ENCODE measurements at regions not wholly inside any gene's neighbourhood (a gene's known extent, or its start where the extent isn't known, plus 50 kb on each side); places are given as distances from the start of the nearest gene placed in this dataset.
"Not testable (repeated sequence)": the region's sequence is repeated elsewhere in the genome, so short reads cannot be mapped to it uniquely, and the experiment has no call there.

GRCh38 chr1:38658883-38659282 is 200.7 kb downstream of the RRAGC start:
- no peak for DNase-seq

DNA sequence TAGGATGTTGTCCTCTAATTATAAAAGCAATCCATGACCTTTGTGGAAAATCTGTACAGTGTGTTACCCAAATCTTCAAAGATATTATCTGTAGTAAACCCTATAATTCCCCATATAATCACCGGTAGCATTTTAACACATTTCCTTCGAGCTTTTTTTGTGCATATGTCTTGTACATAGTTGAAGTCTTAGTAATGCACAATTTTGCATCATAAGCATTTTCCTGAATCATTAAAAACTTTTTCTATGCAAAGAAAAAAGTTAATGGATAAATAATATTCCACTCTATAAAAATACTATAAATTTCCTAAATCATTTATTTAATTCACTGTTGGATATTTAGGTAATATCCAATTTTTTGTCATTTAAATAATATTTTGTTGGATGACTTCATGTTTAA is 201.7 kb downstream of the RRAGC start:
- no peak for DNase-seq

GRCh38 chr1:38657207-38657840 is 202.2 kb downstream of the RRAGC start:
- DNase-seq, result no peak

GRCh38 chr1:38656726-38657125 is 202.8 kb downstream of the RRAGC start:
- DNase-seq, result no peak

DNA sequence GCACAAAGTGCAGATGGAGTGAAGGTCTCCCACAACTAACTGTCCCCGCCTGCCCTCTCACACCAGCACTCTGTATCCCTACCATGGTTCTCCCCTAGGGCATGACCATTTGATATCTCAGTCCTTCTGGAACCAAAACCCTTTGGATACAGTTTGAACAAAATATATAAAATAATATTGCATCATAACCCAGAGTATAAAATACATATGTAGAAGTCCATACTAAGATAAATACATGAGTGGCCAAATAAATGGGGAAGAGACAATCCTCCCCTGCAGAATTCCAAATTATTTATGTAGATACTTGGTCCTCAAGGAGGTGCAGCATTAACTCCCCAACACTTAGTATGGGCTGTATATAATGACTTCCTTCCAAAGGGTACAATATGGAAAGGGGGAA is 207.4 kb downstream of the RRAGC start:
- no peak for DNase-seq

DNA sequence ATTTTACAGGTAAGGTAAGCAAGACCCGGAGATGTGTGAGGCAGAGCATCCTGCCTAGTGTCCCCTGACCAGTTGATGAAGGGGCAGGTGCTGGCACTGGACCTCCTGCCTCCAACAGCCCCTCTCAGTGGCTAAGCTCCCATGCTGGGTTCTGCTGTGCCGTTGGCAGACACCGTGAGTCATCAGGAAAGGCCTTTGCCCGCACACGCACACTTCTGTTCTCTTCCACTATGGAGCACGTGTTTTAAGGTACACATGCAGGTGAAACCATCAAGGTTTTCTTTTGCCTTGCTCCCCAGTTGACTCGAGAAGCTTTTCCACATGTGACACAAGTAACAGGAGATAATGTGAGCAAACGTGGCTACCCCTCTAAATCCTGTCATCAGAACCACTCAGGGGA is 207.9 kb downstream of the RRAGC start:
- no peak for DNase-seq

- DNase-seq, result no peak
These were observed 211.2 kb downstream of the RRAGC start for GRCh38 chr1:38648417-38648816.

- DNase-seq, result not testable (repeated sequence)
These were observed 212.2 kb downstream of the RRAGC start for GRCh38 chr1:38647341-38647740.

DNA sequence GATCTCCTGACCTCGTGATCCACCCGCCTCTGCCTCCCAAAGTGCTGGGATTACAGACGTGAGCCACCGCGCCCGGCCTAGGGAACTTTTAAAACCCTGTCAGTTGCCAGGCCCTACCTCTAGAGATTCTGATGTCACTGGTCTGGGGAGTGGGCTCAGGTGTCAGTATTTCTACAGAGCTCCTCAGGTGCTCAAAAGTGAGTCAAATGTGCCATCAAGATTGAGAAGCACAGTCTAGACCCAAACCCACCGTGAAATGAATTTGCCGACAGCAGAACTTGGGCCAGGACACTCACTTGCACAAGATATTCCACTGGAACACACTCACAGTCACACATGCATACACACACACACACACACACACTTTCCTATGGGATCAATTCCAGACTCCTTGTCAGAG is 215.5 kb downstream of the RRAGC start:
- DNase-seq, result no peak

DNA sequence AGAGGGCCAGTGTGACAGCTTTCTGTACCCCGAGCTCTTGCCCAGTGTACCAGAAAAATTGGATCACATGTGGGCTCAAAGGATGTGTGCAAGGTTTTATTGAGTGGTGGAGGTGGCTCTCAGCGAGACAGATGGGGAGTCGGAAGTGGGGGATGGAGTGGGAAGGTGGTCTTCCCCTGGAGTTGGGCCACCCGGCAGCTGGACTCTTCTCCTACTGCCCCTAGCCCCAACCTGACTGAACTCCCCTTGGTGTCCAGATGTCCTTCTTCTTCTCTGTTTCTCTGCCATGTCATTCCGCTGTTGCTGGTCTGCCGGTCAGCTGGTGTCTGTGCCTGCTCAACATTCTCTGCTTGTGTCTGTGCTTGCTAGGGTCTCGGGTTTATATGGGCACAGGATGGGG is 217.9 kb downstream of the RRAGC start:
- no peak for DNase-seq

GRCh38 chr1:38640371-38640770 is 219.2 kb downstream of the RRAGC start:
- no peak for DNase-seq

GRCh38 chr1:38628241-38628640 is 231.3 kb downstream of the RRAGC start:
- no peak for DNase-seq

DNA sequence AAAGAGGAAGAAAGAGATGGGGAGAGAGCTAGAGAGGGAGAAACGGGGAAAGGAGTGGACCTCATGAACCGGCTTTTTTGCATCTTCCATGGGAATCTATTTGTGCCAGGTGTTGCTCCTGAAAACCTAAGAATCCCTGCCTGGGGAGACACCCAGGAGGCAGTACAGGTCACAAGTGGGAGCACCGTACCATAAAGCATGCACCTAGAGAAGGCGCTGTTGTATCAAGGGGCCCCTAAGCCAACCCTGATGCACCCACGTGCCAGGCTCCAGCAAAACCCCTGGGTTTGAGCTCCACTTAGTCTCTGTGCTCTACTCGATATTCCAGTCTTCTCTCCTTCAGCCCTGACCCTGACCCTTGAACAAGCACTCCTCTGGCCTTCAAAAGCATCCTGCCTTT is 233.6 kb downstream of the RRAGC start:
- no peak for DNase-seq

DNA sequence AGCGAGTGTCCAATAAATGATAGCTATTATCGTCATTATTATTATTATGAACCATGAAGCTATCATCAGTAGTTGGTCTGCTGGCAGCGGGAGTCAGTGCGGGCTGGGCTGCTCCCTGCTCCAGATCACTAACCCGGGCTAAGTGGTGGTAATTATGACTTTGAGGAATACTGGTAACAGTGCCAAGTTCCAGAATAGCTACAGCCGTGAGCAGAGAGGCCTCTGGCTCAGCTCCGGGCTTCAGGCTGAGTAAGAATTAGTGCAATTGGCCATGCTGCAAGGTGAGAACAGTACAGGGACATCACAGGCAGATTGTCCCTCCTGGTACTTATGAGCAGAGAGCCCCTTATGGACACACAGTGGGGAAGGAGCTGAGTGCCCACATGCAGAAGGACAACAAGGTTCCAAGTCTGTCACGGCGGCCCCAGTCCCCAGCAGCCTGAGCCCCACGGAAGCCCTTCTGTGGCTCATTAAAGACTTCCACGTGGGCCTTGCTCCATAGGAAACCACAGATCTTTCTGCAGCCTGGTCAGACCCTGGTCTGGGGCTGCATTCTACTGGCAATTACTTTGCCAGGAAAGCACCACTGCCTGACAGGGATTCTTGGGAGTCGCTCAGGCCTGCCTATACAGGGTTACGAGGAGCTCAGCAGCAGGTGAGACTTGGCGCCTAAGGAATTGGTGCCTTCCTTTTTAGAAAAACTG is 235.1 kb downstream of the RRAGC start:
- DNase-seq, result no peak

GRCh38 chr1:38623529-38623928 is 236.0 kb downstream of the RRAGC start:
- no peak for DNase-seq

DNA sequence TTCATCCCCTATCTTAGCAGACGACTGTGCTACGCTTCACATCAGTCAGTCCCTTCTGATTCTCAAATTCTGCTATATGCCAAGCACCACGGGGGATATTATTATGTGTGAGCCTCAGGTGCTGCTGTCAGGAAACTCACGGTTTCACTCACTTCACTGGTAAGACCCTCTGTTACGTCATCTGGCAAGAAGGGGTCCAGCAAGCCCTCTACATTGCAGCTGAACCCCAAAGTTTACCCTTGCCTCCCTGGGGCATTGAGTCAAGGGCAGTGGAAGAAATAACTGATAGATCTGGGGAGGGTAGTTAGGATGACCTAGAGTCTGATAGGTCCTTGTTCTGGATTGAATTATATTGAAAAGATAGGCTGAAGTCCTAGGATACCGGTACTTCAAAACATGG is 237.4 kb downstream of the RRAGC start:
- DNase-seq, result no peak

DNA sequence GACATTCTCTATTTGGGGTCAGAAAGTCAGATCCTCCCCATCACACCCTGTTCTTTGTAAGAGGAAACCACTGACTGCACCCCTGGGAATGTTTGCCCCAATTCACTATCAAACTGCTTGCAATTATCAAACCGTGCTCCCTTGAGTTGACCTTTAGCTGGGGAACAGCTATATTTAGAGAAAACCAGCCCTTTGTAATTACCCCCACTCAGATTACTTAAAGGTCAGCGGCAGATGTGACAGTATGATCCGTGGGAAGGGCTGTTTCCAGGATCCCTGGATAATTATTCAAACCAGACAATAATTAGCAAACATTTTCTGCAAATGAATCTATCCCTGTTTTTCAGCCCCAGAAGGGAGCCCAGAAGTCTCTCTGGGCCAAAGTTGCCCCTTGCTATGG is 242.7 kb downstream of the RRAGC start:
- no peak for DNase-seq

GRCh38 chr1:38615680-38616079 is 243.9 kb downstream of the RRAGC start:
- no peak for DNase-seq

GRCh38 chr1:38614861-38615260 is 244.7 kb downstream of the RRAGC start:
- DNase-seq, result no peak

DNA sequence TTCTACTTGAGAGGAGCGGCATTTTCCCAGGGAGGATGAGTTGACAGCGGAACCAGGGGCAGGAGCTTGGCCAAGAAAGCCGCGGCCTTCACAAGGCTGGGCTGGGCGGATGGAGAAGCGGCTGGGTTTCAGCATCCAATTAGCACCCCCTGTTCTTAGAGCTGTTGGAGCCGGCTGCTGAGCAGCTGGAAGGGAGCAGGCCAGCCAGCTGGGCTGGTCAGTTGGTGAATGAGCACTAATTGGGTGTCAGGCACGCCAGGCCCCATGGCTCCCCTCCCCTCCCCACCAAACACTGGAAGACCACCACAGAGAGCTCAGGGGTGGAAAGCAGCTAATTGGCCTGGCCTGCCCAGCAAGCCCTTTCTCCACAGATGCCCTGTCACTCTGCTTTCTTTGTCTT is 245.6 kb downstream of the RRAGC start:
- DNase-seq, result no peak

- no peak for DNase-seq
These were observed 246.6 kb downstream of the RRAGC start for GRCh38 chr1:38612951-38613350.

GRCh38 chr1:38611664-38612211 is 247.8 kb downstream of the RRAGC start:
- DNase-seq, result no peak

DNA sequence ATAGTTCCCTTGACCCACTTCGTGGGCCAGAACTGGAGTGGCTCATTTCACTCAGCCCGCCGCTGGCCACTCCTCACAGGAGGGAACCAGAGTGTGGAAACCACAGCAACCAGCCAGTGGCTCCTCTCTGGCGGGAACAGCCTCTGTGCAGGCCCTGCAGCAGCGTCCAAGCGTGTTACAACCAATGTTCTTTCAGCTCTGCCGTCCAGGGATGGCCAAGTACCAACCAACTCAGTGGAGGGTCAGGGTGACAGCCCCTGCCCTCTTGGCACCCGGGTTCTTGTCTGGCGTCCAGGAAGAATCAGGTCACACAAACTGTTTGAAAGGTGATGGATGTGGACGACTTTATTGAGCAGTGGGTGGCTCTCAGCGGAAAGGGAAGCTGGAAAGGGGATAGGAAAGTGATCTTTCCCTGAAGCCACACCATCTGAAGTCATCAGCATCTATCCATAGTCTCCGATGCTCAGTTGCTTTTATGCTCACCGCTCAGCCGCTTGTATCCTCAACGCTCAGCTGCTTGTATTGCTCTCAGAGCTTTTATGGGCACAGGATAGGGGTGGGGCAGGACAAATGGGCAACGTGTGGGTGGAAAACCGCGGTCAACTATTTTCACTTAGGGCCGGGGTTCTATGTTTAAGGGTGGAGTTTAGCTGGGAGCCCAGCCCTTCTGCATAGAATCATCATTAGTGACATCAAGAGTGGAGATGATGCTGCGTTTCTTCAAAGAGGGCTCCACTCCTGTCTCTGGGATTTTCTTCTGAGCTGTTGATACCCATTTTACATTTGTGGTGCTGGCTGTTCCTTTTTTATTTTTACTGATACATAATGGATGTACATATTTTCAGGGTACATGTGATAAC is 250.2 kb downstream of the RRAGC start:
- no peak for DNase-seq

Data from inflammatory macrophage (primary cell).